ENCODE measurements at regions not wholly inside any gene's neighbourhood (a gene's known extent, or its start where the extent isn't known, plus 50 kb on each side); places are given as distances from the start of the nearest gene placed in this dataset.
"Not testable (repeated sequence)": the region's sequence is repeated elsewhere in the genome, so short reads cannot be mapped to it uniquely, and the experiment has no call there.

DNA sequence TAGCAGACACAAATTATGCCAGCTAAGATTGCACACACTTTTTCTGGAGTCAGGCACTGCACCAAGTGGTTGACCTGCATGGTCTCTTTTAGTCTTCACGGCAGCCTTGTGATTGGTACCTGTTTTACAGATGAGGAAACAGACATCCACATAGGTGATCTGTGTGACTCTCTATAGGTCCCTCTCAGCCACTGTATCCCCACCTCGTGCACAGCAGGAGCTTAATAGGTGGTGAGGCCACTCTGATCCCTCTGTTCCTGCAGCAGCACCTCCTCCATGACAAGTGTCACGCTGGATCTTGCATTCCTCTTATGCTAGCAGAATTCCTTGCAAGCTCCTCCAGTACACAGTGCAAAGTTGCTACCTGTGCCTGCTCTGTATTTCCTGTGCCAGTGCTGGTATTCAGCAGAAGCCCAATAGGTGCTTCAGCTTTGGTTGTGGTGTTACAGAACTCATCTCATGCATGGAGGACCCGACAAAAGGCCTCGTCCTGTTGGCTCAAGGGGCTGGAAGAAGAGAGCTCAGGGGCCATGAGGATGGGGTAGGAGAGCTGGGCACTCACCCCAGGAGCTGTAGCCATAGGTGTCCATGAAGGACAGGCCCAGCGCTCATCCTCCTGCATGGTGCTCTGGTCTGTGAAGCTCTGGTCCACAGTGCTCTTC lies 546.7 kb downstream of the PTPRU start:
- no peak for DNase-seq (ENCODE audit: low read depth)

DNA sequence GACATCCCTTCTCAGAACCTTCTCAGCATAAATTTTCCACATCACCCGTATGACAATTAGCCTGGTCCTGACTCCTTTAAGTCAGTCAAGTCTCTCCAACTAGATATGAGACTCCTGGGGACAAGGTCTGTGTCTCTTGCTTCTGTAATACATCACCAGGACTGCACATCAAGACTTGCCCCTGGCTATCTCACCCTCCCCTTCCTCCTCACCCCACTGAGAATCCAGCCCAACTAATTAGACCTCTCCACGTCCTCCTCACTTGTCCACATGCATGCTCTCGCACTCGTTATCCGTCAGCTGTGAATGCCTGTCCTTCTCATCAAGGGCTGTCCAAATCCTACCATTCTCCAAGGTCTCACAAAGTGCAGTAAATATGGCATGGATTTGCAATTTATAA lies 542.8 kb downstream of the PTPRU start:
- DNase-seq (ENCODE audit: low read depth): no peak

DNA sequence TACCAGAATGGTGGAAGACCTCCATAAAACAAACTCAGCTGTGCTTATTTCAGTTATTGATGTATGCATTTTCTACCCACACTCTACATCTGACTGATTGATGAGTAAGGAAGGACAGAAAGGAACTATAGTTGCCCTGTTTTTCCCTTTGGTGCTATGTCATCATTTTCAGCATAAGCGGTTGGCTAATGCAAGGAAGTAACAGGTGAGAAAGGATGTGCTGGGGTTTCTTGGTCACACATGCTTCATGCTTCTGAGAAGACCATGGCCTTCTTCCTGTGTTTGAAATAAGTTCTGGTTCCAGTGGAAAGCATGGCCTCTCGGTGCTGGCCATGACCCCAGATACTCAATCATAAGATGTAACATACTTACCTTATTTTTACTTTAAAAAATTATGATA lies 541.2 kb downstream of the PTPRU start:
- DNase-seq (ENCODE audit: low read depth): no peak

DNA sequence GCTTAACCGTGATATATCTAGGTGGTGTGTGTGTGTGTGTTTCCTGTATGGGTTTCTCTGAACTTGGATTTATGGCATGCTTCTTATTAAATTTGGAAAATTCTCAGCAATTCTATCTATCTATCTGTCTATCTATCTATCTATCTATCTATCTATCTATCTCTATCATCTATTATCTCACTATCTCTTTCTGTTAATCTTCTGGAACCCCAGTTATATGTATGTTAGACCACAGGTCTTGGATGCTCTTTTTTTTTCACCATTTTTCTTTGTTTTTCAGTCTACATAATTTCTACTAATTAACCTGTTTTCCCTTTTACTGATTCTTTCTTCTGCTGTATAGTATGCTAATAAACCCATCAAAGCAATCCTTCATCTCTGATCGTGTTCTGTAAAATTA lies 538.0 kb downstream of the PTPRU start:
- no peak for DNase-seq (ENCODE audit: low read depth)

GRCh38 chr1:29772584-29773100 lies 536.3 kb downstream of the PTPRU start:
- no peak for DNase-seq (ENCODE audit: low read depth)

- no peak for DNase-seq (ENCODE audit: low read depth)
Observed at GRCh38 chr1:29767769-29768425, 531.6 kb downstream of the PTPRU start.

GRCh38 chr1:29767088-29767685 lies 530.9 kb downstream of the PTPRU start:
- DNase-seq (ENCODE audit: low read depth): no peak

GRCh38 chr1:29762635-29763034 lies 526.3 kb downstream of the PTPRU start:
- no peak for DNase-seq (ENCODE audit: low read depth)

- DNase-seq (ENCODE audit: low read depth): no peak
Observed at GRCh38 chr1:29761159-29761928, 525.0 kb downstream of the PTPRU start.

- DNase-seq (ENCODE audit: low read depth): no peak
Observed at GRCh38 chr1:29760067-29760564, 523.8 kb downstream of the PTPRU start.

GRCh38 chr1:29758781-29759499 lies 522.6 kb downstream of the PTPRU start:
- peak; percentile 50 for DNase-seq (ENCODE audit: low read depth)

GRCh38 chr1:29757866-29758780 lies 521.8 kb downstream of the PTPRU start:
- no peak for DNase-seq (ENCODE audit: low read depth)

GRCh38 chr1:29756901-29757725 lies 520.8 kb downstream of the PTPRU start:
- no peak for DNase-seq (ENCODE audit: low read depth)

- no peak for DNase-seq (ENCODE audit: low read depth)
Observed at GRCh38 chr1:29756498-29756897, 520.2 kb downstream of the PTPRU start.

DNA sequence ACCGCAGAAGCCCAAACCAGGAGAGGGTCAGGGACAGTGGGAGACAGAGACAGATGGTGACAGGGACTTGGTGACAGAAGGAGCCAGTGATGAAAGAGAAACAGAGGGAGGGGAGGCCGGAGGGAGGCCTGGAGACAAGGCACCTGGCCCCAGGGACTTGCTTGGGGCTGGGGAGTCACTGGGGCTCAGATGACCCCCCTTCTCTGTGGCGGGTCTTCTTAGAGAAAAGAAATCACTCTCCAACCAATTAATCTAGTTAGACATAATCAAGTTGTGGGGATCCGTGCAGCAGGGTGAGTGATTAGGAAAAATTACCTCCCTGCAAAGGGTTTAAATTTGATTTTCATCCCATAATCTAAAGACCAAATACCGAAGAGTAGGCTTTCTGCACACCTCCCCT lies 519.8 kb downstream of the PTPRU start:
- no peak for DNase-seq (ENCODE audit: low read depth)

GRCh38 chr1:29755412-29756015 lies 519.2 kb downstream of the PTPRU start:
- not testable (repeated sequence) for DNase-seq (ENCODE audit: low read depth)

DNA sequence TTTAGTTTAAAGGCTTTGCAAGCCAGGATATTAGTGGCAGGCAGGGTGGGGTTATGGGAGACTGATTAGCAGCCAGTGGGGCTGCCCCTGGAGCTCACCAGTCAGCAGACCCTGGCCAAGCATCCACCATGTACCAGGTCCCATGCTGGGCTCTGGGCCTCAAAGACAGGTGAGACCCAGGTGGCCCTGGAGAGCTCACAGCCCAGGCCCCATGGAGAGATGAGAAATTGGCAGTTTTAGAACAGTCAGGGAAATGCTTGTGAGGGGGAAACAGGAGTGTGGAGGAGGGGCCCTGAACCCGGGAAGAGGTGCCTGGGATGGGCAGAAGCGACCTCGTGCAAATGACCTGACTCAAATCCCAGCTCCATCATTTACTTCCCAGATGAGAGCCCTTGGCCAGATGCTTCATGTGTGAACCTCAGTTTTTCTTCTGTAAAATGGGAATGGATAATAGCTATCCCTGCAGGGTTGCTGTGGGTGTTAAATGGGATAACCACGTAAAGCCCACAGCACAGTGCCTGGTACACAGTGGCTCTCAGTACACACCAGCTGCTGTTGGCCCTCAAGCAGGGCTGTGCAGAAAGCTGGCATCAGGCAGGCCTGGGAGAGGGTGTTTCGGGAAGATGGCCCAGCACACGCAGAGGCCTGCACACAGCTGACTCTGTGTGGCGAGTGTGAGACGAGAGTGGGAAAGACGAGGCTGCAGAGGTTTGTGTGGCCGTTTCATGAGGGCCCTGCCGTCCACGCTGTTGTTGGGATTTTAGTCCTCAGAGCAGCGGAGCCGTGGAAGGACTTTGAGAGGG lies 518.5 kb downstream of the PTPRU start:
- no peak for DNase-seq (ENCODE audit: low read depth)

Measured in renal cortical epithelial cell (primary cell).